GM19043 (cell line): ENCODE measurements at regions not wholly inside any gene's neighbourhood (a gene's known extent, or its start where the extent isn't known, plus 50 kb on each side); places are given as distances from the start of the nearest gene placed in this dataset.

Experiments
- ATAC-seq: cut with Tn5 transposase; IDR thresholded peaks from one replicate; pipeline ENCODE4 v1.9.1; 2021; ENCODE audit warnings: low read depth; ENCODE audit not compliant: unreplicated experiment

- ATAC-seq, result no peak
These were observed 333.3 kb upstream of the ZFP64 start for GRCh38 chr20:52524861-52525260.

- no peak for ATAC-seq
These were observed 327.2 kb upstream of the ZFP64 start for GRCh38 chr20:52518735-52519134.

GRCh38 chr20:52515877-52516276, 324.3 kb upstream of the ZFP64 start:
- ATAC-seq, result no peak

GRCh38 chr20:52500157-52500556, 308.6 kb upstream of the ZFP64 start:
- no peak for ATAC-seq

- no peak for ATAC-seq
These were observed 306.2 kb upstream of the ZFP64 start for GRCh38 chr20:52497731-52498130.

GRCh38 chr20:52496191-52496590, 304.6 kb upstream of the ZFP64 start:
- no peak for ATAC-seq

- no peak for ATAC-seq
These were observed 302.7 kb upstream of the ZFP64 start for GRCh38 chr20:52494244-52494643.

GRCh38 chr20:52493171-52493721, 301.7 kb upstream of the ZFP64 start:
- no peak for ATAC-seq

- ATAC-seq, result no peak
These were observed 299.3 kb upstream of the ZFP64 start for GRCh38 chr20:52490711-52491430.

- no peak for ATAC-seq
These were observed 292.9 kb upstream of the ZFP64 start for GRCh38 chr20:52484438-52484837.

GRCh38 chr20:52483382-52483781, 291.8 kb upstream of the ZFP64 start:
- ATAC-seq, result no peak

- no peak for ATAC-seq
These were observed 290.5 kb upstream of the ZFP64 start for GRCh38 chr20:52482044-52482443.

GRCh38 chr20:52481443-52481842, 289.9 kb upstream of the ZFP64 start:
- ATAC-seq, result no peak

- ATAC-seq, result no peak
These were observed 284.6 kb upstream of the ZFP64 start for GRCh38 chr20:52476074-52476750.

GRCh38 chr20:52473186-52473585, 281.6 kb upstream of the ZFP64 start:
- ATAC-seq, result no peak

- ATAC-seq, result no peak
These were observed 279.0 kb upstream of the ZFP64 start for GRCh38 chr20:52470561-52470960.

GRCh38 chr20:52469128-52469527, 277.5 kb upstream of the ZFP64 start:
- no peak for ATAC-seq

GRCh38 chr20:52465991-52466390, 274.4 kb upstream of the ZFP64 start:
- no peak for ATAC-seq

- no peak for ATAC-seq
These were observed 270.0 kb upstream of the ZFP64 start for GRCh38 chr20:52461582-52461981.

GRCh38 chr20:52459150-52459549, 267.6 kb upstream of the ZFP64 start:
- no peak for ATAC-seq

- no peak for ATAC-seq
These were observed 266.2 kb upstream of the ZFP64 start for GRCh38 chr20:52457826-52458225.

- ATAC-seq, result no peak
These were observed 263.1 kb upstream of the ZFP64 start for GRCh38 chr20:52454660-52455059.
